ENCODE measurements at regions not wholly inside any gene's neighbourhood (a gene's known extent, or its start where the extent isn't known, plus 50 kb on each side); places are given as distances from the start of the nearest gene placed in this dataset.
"Not testable (repeated sequence)": the region's sequence is repeated elsewhere in the genome, so short reads cannot be mapped to it uniquely, and the experiment has no call there.

- DNase-seq: no peak
- Mint-ChIP-seq H3K4me3 (no peak overlapping the region), H3K4me1 (peaks cover 3% of the 10 kb centered on the region), H3K36me3 (no peaks in the 10 kb centered on the region), H3K27ac (no peak overlapping the region), H3K27me3 (peaks cover 13% of the 10 kb centered on the region), H3K9me3 (no peaks in the 10 kb centered on the region)
These were observed 151.5 kb upstream of the GOT2 start for GRCh38 chr16:58885528-58886170.

- peaks cover 3% of the 10 kb centered on the region for H3K4me1 Mint-ChIP-seq
- no peak overlapping the region for H3K27ac Mint-ChIP-seq
- DNase-seq: no peak
- peaks cover 2% of the 10 kb centered on the region for H3K9me3 Mint-ChIP-seq
- H3K27me3 Mint-ChIP-seq: peaks cover 13% of the 10 kb centered on the region
- H3K36me3 Mint-ChIP-seq: no peaks in the 10 kb centered on the region
- no peak overlapping the region for H3K4me3 Mint-ChIP-seq
These were observed 150.0 kb upstream of the GOT2 start for GRCh38 chr16:58884141-58884540.

- Mint-ChIP-seq H3K27me3 (peaks cover 13% of the 10 kb centered on the region), H3K36me3 (no peaks in the 10 kb centered on the region), H3K9me3 (peaks cover 3% of the 10 kb centered on the region)
These were observed 149.0 kb upstream of the GOT2 start for GRCh38 chr16:58883131-58883530.

GRCh38 chr16:58882292-58882691 is 148.2 kb upstream of the GOT2 start:
- Mint-ChIP-seq H3K27me3 (peaks cover 13% of the 10 kb centered on the region), H3K9me3 (peaks cover 5% of the 10 kb centered on the region)

More at GRCh38 chr16:58883131-58883530, 149.0 kb upstream of the GOT2 start:
- H3K4me3 Mint-ChIP-seq: no peak overlapping the region
- no peak for DNase-seq
- H3K27ac Mint-ChIP-seq: no peak overlapping the region
- peaks cover 3% of the 10 kb centered on the region for H3K4me1 Mint-ChIP-seq

GRCh38 chr16:58878641-58879040 is 144.5 kb upstream of the GOT2 start:
- H3K4me3 Mint-ChIP-seq, H3K27me3 Mint-ChIP-seq, H3K4me1 Mint-ChIP-seq, DNase-seq, H3K27ac Mint-ChIP-seq, H3K36me3 Mint-ChIP-seq: not testable (repeated sequence)
- peaks cover 14% of the 10 kb centered on the region for H3K9me3 Mint-ChIP-seq

More at GRCh38 chr16:58882292-58882691, 148.2 kb upstream of the GOT2 start:
- no peak for DNase-seq
- Mint-ChIP-seq H3K27ac (no peak overlapping the region), H3K4me1 (peaks cover 3% of the 10 kb centered on the region), H3K4me3 (no peak overlapping the region), H3K36me3 (no peaks in the 10 kb centered on the region)

GRCh38 chr16:58866935-58867334 is 132.8 kb upstream of the GOT2 start:
- H3K27ac Mint-ChIP-seq: no peak overlapping the region
- H3K27me3 Mint-ChIP-seq: no peaks in the 10 kb centered on the region
- no peaks in the 10 kb centered on the region for H3K36me3 Mint-ChIP-seq
- H3K4me1 Mint-ChIP-seq: no peaks in the 10 kb centered on the region
- H3K4me3 Mint-ChIP-seq: no peak overlapping the region
- no peak for DNase-seq
- H3K9me3 Mint-ChIP-seq: no peaks in the 10 kb centered on the region

GRCh38 chr16:58863761-58864160 is 129.6 kb upstream of the GOT2 start:
- Mint-ChIP-seq H3K27ac (no peak overlapping the region), H3K4me3 (no peak overlapping the region), H3K27me3 (no peaks in the 10 kb centered on the region), H3K4me1 (no peaks in the 10 kb centered on the region), H3K9me3 (no peaks in the 10 kb centered on the region), H3K36me3 (no peaks in the 10 kb centered on the region)
- no peak for DNase-seq

GRCh38 chr16:58863042-58863441 is 128.9 kb upstream of the GOT2 start:
- H3K36me3 Mint-ChIP-seq: no peaks in the 10 kb centered on the region
- DNase-seq: no peak
- H3K4me1 Mint-ChIP-seq: no peaks in the 10 kb centered on the region
- H3K4me3 Mint-ChIP-seq: no peak overlapping the region
- peaks cover 3% of the 10 kb centered on the region for H3K9me3 Mint-ChIP-seq
- no peak overlapping the region for H3K27ac Mint-ChIP-seq
- H3K27me3 Mint-ChIP-seq: no peaks in the 10 kb centered on the region

GRCh38 chr16:58862334-58863021 is 128.4 kb upstream of the GOT2 start:
- DNase-seq: no peak
- H3K4me3 Mint-ChIP-seq: no peak overlapping the region
- H3K9me3 Mint-ChIP-seq: peaks cover 3% of the 10 kb centered on the region
- no peak overlapping the region for H3K27ac Mint-ChIP-seq
- no peaks in the 10 kb centered on the region for H3K4me1 Mint-ChIP-seq
- no peaks in the 10 kb centered on the region for H3K27me3 Mint-ChIP-seq
- no peaks in the 10 kb centered on the region for H3K36me3 Mint-ChIP-seq

GRCh38 chr16:58859958-58860669 is 126.0 kb upstream of the GOT2 start:
- Mint-ChIP-seq H3K36me3 (no peaks in the 10 kb centered on the region), H3K4me3 (no peak overlapping the region), H3K27me3 (peaks cover 3% of the 10 kb centered on the region), H3K9me3 (peaks cover 3% of the 10 kb centered on the region), H3K27ac (no peak overlapping the region), H3K4me1 (no peaks in the 10 kb centered on the region)
- no peak for DNase-seq

GRCh38 chr16:58858577-58858976 is 124.5 kb upstream of the GOT2 start:
- H3K27ac Mint-ChIP-seq, H3K4me1 Mint-ChIP-seq, H3K9me3 Mint-ChIP-seq, H3K36me3 Mint-ChIP-seq, DNase-seq, H3K27me3 Mint-ChIP-seq, H3K4me3 Mint-ChIP-seq: not testable (repeated sequence)

GRCh38 chr16:58855291-58855863 is 121.3 kb upstream of the GOT2 start:
- Mint-ChIP-seq H3K36me3 (no peaks in the 10 kb centered on the region), H3K27me3 (peaks cover 6% of the 10 kb centered on the region), H3K4me1 (peaks cover 2% of the 10 kb centered on the region), H3K27ac (no peak overlapping the region), H3K4me3 (no peak overlapping the region), H3K9me3 (peaks cover 3% of the 10 kb centered on the region)
- no peak for DNase-seq

GRCh38 chr16:58853854-58854791 is 120.0 kb upstream of the GOT2 start:
- no peak overlapping the region for H3K27ac Mint-ChIP-seq
- peaks cover 2% of the 10 kb centered on the region for H3K4me1 Mint-ChIP-seq
- H3K4me3 Mint-ChIP-seq: no peak overlapping the region
- peaks cover 3% of the 10 kb centered on the region for H3K9me3 Mint-ChIP-seq
- no peak for DNase-seq
- no peaks in the 10 kb centered on the region for H3K36me3 Mint-ChIP-seq
- peaks cover 6% of the 10 kb centered on the region for H3K27me3 Mint-ChIP-seq

- Mint-ChIP-seq H3K4me3 (no peak overlapping the region), H3K4me1 (peaks cover 2% of the 10 kb centered on the region), H3K27me3 (peaks cover 3% of the 10 kb centered on the region), H3K27ac (no peak overlapping the region), H3K36me3 (no peaks in the 10 kb centered on the region), H3K9me3 (no peaks in the 10 kb centered on the region)
- no peak for DNase-seq
These were observed 116.5 kb upstream of the GOT2 start for GRCh38 chr16:58850678-58851020.

All from activated naive CD8-positive, alpha-beta T cell treated with anti-CD3 and anti-CD28 coated beads for 36 hours (primary cell).